GM21447 (cell line): ENCODE measurements at regions not wholly inside any gene's neighbourhood (a gene's known extent, or its start where the extent isn't known, plus 50 kb on each side); places are given as distances from the start of the nearest gene placed in this dataset.

ENCODE experiments used
- ATAC-seq: cut with Tn5 transposase; IDR thresholded peaks from one replicate; pipeline ENCODE4 v1.9.1; 2021; ENCODE audit not compliant: unreplicated experiment

GRCh38 chr5:124590686-124591085, 155.8 kb downstream of the ZNF608 start:
- no peak for ATAC-seq

GRCh38 chr5:124587280-124587679, 159.2 kb downstream of the ZNF608 start:
- no peak for ATAC-seq

GRCh38 chr5:124584991-124585715, 161.3 kb downstream of the ZNF608 start:
- ATAC-seq, result no peak

- peak; percentile 100 for ATAC-seq
Observed at GRCh38 chr5:124583469-124584350, 162.7 kb downstream of the ZNF608 start.

- no peak for ATAC-seq
Observed at GRCh38 chr5:124582561-124582840, 163.9 kb downstream of the ZNF608 start.

GRCh38 chr5:124581738-124582560, 164.5 kb downstream of the ZNF608 start:
- no peak for ATAC-seq

GRCh38 chr5:124580925-124581737, 165.3 kb downstream of the ZNF608 start:
- ATAC-seq, result no peak

GRCh38 chr5:124580512-124580911, 165.9 kb downstream of the ZNF608 start:
- ATAC-seq, result no peak

- peak; percentile 93 for ATAC-seq
Observed at GRCh38 chr5:124576848-124577409, 169.5 kb downstream of the ZNF608 start.

- ATAC-seq, result no peak
Observed at GRCh38 chr5:124575725-124576124, 170.7 kb downstream of the ZNF608 start.

- ATAC-seq, result no peak
Observed at GRCh38 chr5:124574521-124575436, 171.7 kb downstream of the ZNF608 start.

GRCh38 chr5:124572971-124573370, 173.5 kb downstream of the ZNF608 start:
- no peak for ATAC-seq

GRCh38 chr5:124570285-124571035, 176.0 kb downstream of the ZNF608 start:
- no peak for ATAC-seq

GRCh38 chr5:124566875-124567450, 179.5 kb downstream of the ZNF608 start:
- ATAC-seq, result no peak

- ATAC-seq, result no peak
Observed at GRCh38 chr5:124561451-124561850, 185.0 kb downstream of the ZNF608 start.

GRCh38 chr5:124560370-124560769, 186.1 kb downstream of the ZNF608 start:
- no peak for ATAC-seq

GRCh38 chr5:124557761-124558160, 188.7 kb downstream of the ZNF608 start:
- ATAC-seq, result no peak
